Stimulated activated CD4-positive, alpha-beta T cell treated with anti-CD3 and anti-CD28 coated beads, Interleukin-4, amount 100 ng/mL, for 48 hours (primary cell): ENCODE measurements at regions not wholly inside any gene's neighbourhood (a gene's known extent, or its start where the extent isn't known, plus 50 kb on each side); places are given as distances from the start of the nearest gene placed in this dataset.
"Not testable (repeated sequence)": the region's sequence is repeated elsewhere in the genome, so short reads cannot be mapped to it uniquely, and the experiment has no call there.

ENCODE experiments used
- DNase-seq, 2 donors: peaks; one replicate each; pipeline ENCODE4 v3.0.0-alpha.2; 2020; ENCODE audit warnings: low read depth in 2 of 2

DNA sequence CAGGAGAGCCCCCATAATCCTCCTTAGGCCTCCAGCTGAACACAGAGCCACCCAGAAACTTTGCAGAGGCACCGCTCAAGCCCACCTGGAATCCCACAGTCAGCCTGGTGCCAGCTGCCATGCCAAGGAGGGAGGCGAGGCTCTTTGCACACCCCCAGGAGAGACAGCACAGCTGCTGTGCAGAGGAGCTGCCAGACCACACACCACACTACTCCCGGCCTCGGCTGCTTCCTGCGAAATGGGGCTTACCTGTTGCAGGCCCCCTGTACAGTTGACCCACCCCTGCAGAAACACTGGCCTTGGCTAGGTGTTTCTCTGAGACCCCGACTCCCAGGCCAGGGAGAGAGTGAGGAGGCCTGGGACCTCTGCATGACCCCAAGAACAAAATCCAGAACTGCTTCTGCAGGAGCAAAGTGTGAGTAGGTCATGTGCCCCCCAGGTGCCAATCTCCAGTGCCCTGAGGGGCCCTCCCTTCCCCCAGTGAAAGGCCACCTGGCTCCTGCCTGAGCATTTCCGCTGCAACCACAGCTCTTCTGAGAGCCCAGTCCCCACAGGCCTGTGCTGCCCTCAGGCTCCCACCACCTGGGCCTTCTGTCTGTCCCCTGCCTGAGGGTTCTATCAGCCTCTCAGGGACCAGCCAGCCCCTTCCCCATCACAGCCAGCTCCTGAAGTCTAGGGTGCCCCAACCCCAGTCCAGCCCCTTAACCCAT lies 580.4 kb downstream of the UQCRFS1 start:
- DNase-seq, result no peak

GRCh38 chr19:28631961-28632360 lies 581.0 kb downstream of the UQCRFS1 start:
- no peak for DNase-seq

- DNase-seq, result no peak
Observed at GRCh38 chr19:28627669-28628068, 585.3 kb downstream of the UQCRFS1 start.

DNA sequence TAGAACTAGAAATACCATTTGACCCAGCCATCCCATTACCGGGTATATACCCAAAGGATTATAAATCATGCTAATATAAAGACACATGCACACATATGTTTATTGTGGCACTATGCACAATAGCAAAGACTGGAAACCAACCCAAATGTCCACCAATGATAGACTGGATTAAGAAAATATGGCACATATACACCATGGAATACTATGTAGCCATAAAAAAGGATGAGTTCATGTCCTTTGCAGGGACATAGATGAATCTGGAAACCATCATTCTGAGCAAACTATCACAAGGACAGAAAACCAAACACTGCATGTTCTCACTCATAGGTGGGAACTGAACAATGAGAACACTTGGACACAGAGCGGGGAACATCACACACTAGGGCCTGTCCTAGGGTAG lies 586.5 kb downstream of the UQCRFS1 start:
- not testable (repeated sequence) for DNase-seq

- DNase-seq, result no peak
Observed at GRCh38 chr19:28619816-28620429, 593.0 kb downstream of the UQCRFS1 start.

- no peak for DNase-seq
Observed at GRCh38 chr19:28618504-28618903, 594.4 kb downstream of the UQCRFS1 start.

- DNase-seq, result no peak
Observed at GRCh38 chr19:28615966-28616365, 597.0 kb downstream of the UQCRFS1 start.

GRCh38 chr19:28615546-28615916 lies 597.4 kb downstream of the UQCRFS1 start:
- DNase-seq, result no peak

DNA sequence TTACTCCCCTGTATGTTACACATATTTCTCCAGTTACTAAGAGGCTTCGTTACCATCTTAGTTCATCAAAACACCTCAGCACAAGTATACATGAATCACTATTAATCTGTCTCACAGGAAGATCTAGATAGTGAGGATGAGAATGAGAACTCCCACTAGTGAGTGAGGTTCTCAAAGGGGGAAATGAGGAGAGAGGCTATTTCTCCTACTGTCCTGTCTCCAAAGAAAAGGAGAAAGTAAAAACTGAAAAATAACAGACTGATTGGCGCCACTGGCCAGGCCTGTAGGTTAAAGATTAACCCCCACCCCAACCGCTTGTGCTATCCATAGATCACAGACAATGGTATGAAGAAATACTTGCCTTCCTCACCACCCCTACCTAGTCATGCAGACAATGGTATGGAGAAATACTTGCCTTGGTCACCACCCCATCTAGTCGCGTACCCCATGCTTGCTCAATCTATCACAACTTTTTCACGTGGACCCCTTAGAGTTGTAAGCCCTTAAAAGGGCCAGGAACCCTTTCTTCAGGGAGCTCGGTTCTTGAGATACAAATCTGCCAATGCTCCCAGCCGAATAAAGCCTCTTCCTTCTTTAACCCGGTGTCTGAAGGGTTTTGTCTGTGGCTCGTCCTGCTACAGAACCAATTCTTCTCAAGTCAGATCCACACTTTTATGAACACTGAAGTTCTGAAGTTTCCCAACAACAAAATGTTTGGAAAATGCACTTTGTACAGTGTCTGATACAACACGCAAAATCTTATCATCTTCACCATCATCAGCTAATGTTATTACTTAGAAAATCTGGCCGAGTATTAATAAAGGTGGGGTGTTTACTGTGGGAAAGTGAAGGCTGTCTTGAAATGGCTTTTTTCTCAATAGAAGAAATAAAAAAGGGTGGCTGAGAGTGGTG lies 598.1 kb downstream of the UQCRFS1 start:
- no peak for DNase-seq

DNA sequence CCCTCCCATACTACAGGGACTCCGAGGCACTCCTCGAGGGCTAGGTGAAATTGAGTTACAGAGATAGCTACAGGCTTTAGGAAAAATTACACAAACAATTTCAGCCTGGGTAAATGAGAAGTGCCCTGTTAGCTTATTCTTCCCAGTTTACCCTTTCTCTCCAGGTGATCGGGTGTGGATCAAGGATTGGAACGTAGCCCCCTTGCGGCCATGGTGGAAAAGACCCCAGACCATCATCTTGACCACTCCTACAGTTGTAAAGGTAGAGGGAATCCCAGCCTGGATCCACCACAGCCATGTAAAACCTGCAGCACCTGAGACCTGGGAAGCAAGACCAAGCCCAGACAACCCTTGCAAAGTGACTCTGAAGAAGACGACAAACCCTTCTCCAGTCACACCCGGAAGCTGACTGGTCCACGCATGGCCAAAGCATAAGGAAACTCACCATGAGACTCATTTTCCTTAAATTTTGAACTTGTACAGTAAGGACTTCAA lies 600.6 kb downstream of the UQCRFS1 start:
- no peak for DNase-seq

DNA sequence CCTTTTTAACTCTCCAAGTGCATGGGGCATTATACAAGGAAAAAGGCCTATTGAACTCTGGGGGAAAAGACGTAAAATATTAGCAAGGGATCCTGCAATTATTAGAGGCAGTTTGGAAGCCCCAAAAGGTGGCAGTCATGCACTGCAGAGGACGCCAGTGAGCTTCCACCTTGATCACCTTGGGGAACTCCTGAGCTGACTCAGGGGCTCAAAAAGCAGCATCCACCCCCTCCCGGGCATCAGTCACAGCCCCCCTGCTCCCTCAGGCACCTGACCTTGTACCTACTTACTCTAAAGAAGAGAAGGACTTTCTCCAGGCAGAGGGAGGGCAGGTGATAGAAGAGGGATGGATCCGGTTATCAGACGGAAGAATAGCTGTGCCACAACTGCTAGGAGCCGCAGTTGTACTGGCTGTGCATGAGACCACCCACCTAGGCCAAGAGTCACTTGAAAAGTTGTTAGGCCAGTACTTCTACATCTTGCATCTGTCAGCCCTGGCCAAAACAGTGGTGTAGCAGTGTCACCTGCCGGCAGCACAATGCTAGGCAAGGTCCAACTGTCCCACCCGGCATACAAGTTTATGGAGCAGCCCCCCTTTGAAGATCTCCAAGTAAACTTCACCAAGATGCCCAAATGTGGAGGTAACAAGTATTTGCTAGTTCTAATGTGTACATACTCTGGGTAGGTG lies 601.6 kb downstream of the UQCRFS1 start:
- not testable (repeated sequence) for DNase-seq

- no peak for DNase-seq
Observed at GRCh38 chr19:28610731-28611130, 602.2 kb downstream of the UQCRFS1 start.

- no peak for DNase-seq
Observed at GRCh38 chr19:28609944-28610343, 603.0 kb downstream of the UQCRFS1 start.

- no peak for DNase-seq
Observed at GRCh38 chr19:28609091-28609755, 603.7 kb downstream of the UQCRFS1 start.

DNA sequence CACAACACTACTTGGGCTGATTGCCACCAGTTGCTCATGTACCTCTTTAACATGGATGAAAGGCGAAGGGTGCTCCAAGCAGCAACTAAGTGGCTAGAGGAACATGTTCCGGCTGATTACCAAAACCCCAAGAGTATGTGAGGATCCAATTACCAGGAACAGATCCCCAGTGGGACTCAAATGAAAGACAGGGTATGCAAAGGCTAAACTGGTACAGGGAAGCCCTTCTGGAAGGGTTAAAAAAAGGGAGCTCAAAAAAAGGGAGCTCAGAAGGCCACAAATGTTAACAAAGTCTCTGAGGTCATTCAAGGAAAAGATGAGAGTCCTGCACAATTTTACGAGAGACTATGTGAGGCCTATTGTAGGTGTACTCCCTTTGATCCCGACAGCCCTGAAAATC lies 604.7 kb downstream of the UQCRFS1 start:
- no peak for DNase-seq

- no peak for DNase-seq
Observed at GRCh38 chr19:28607066-28607583, 605.8 kb downstream of the UQCRFS1 start.

GRCh38 chr19:28606269-28607032 lies 606.5 kb downstream of the UQCRFS1 start:
- no peak for DNase-seq

DNA sequence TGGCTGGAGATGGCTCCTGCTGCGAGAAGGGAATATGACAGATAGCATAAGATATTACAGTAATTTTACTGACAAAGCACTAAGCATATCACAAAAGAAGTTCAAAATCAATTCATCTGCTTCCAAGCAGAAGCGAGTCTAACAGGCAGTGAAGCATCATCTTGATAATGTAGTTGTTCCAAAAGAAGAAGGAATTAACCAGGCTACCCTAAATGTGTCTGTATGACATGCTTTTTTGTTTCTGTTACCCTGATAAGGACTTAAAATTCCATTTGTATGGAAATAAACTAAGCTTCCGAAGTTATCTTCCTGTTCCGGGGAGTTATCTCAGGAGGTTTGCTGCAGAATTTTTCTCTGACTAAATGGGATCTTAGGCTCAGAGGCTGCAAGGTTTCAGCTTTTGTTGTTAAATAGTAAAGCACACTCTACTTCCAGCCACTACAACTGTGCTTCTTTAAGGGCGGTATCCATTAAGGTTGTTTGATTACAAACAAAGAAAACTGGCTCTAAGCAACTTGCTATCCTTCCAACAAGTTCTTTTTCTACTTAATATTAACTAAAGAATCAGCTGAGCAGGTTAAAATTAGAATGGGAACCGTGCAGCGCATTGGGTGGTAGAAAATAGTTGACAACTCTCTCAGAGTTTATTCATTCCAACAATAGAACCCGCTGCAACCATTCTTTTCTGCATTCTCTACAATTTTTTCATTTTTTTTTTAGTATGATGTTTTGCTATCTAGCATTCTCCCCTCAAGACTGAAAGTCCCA lies 607.3 kb downstream of the UQCRFS1 start:
- no peak for DNase-seq

GRCh38 chr19:28603453-28603852 lies 609.5 kb downstream of the UQCRFS1 start:
- no peak for DNase-seq
